Lung (tissue), 11 donors: ENCODE measurements at regions not wholly inside any gene's neighbourhood (a gene's known extent, or its start where the extent isn't known, plus 50 kb on each side); places are given as distances from the start of the nearest gene placed in this dataset.

Experiments
- ATAC-seq: fragments of 200-7000 bp; cut with Tn5 transposase; one replicate; pipeline ENCODE4 v1.9.1; 2020; ENCODE audit warnings: moderate number of reproducible peaks; ENCODE audit not compliant: insufficient read depth, low FRiP score
- DNase-seq, 3 donors: peaks; one replicate each; pipeline ENCODE4 v3.0.0-alpha.2; 2013 to 2017
- H3K27ac ChIP-seq, 2 donors: one replicate each; pipeline ENCODE4 v1.5.1; 2013; ENCODE audit warnings: mild to moderate bottlenecking in 2 of 2, moderate library complexity in 2 of 2, control low read depth in 1 of 2, inconsistent platforms in 1 of 2, low read depth in 1 of 2, low read length in 1 of 2
- H3K27me3 ChIP-seq, 3 donors: one replicate each; pipeline ENCODE4 v1.5.1; 2013; ENCODE audit warnings: low read length in 2 of 3; ENCODE audit not compliant: control insufficient read depth in 3 of 3, insufficient read depth in 3 of 3
- H3K36me3 ChIP-seq, 4 donors: one replicate each; pipeline ENCODE4 v1.5.1; 2013; ENCODE audit warnings: low read length in 4 of 4, mild to moderate bottlenecking in 1 of 4, moderate library complexity in 1 of 4; ENCODE audit not compliant: control insufficient read depth in 4 of 4, insufficient read depth in 4 of 4
- H3K4me1 ChIP-seq, 5 donors: one replicate each; pipeline ENCODE4 v1.5.1; 2013; ENCODE audit warnings: low read length in 5 of 5, mild to moderate bottlenecking in 2 of 5, moderate library complexity in 1 of 5; ENCODE audit not compliant: control insufficient read depth in 5 of 5, insufficient read depth in 5 of 5
- H3K4me3 ChIP-seq: one replicate; pipeline ENCODE4 v1.5.1; 2013; ENCODE audit warnings: mild to moderate bottlenecking, control low read depth, moderate library complexity
- H3K9ac ChIP-seq, 2 donors: one replicate each; pipeline ENCODE4 v1.5.1; 2013; ENCODE audit warnings: low read length in 2 of 2, control low read depth in 1 of 2; ENCODE audit not compliant: insufficient read depth in 1 of 2
- H3K9me3 ChIP-seq, 4 donors: one replicate each; pipeline ENCODE4 v1.5.1; 2013; ENCODE audit warnings: low read length in 3 of 4, mild to moderate bottlenecking in 1 of 4, moderate library complexity in 1 of 4; ENCODE audit not compliant: control insufficient read depth in 4 of 4, insufficient read depth in 3 of 4
- CTCF ChIP-seq: IDR thresholded peaks from 2 replicates; pipeline ENCODE4 v1.5.1; 2012; ENCODE audit warnings: mild to moderate bottlenecking; ENCODE audit errors: control extremely low read depth, extremely low read depth
- WGBS, 2 donors: extraction: QIAGEN DNeasy Blood & Tissue Kit; methylation state at CpG; one replicate each; pipeline ENCODE4 v1.1.7; 2013; 5-methylcytosine and 5-hydroxymethylcytosine counted together
- donor health status: control.
- donor health status: control.
- donor health status: Bipolar disorder and iron deficiency.
- donor health status: healthy.
- donor health status: DM: yes; HTN: yes; CAD: no.

DNA sequence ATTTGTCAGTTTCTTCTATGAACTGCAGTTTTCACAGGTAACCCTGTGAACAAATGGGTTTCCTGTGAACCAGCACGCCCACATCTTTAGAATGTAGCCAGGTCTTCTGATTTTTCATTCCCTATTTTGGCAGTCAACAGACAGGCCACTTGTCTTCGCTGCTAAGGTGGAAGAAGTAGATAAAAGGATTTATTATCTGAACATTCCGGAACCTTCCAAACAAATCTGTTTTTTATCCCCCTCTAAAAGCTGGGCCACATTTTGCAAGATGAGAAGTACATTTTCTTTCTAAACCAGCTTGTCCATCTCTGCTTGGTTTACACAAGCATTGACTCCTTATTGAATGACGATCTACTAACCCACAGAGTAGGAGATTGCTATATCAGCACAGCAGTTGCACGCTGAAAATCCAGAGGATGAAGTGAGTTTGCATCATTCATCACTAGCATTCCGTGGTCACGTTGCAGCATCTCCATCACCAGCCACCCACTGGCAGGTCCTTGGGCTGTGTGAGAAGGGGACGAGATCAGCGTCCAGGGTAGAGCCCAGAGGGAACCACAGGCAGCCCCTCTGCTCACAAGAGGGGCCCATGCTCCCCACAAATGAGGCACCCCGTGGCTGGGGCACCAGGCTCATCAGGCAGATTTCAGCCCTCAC lies 83.5 kb downstream of the TOMM20 start:
- Histone ChIP-seq H3K4me3 (no peak overlapping the region), H3K27ac (no peak overlapping the region), H3K4me1 (peaks cover 0 to 13% (median 5%) of the 10 kb centered on the region in 5 donors), H3K36me3 (no peaks in the 10 kb centered on the region), H3K27me3 (no peaks in the 10 kb centered on the region), H3K9me3 (no peaks in the 10 kb centered on the region), H3K9ac (no peak overlapping the region)
- DNase-seq (no peak), ATAC-seq (no peak)
- 68 to 78% methylated on average over 10 of the region's 10 CpGs for WGBS, 2 donors
- no peak for TF ChIP-seq CTCF

GRCh38 chr1:235043234-235043633 lies 85.4 kb downstream of the TOMM20 start:
- Histone ChIP-seq H3K36me3 (no peaks in the 10 kb centered on the region), H3K4me1 (peaks cover 0 to 11% (median 5%) of the 10 kb centered on the region in 5 donors), H3K9ac (no peak overlapping the region), H3K27ac (no peak overlapping the region), H3K27me3 (no peaks in the 10 kb centered on the region), H3K4me3 (no peak overlapping the region), H3K9me3 (peaks cover 0 to 4% (median 0%) of the 10 kb centered on the region in 4 donors)
- TF ChIP-seq CTCF, result no peak
- no peak for DNase-seq
- 88 to 97% methylated on average over 3 of the region's 3 CpGs for WGBS, 2 donors
- no peak for ATAC-seq

DNA sequence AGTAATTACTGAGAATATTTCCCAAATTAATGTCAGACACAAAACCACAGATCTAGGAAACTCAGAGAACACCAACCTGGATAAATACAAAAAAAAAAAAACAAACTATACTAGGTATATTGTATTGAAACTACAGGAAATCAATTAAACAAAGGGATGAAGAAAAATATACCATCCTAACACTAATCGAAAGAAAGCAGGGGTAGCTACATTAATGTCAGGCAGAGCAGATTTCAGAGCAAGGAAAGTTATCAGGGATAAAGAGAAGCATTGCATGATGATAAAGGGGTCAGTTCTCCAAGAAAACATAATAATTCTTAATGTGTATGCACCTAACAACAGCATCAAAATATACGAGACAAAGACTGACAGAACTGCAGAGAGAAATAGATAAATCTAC lies 89.9 kb downstream of the TOMM20 start:
- Histone ChIP-seq H3K36me3 (no peaks in the 10 kb centered on the region), H3K27ac (no peak overlapping the region), H3K4me3 (no peak overlapping the region), H3K9me3 (peaks cover 0 to 5% (median 0%) of the 10 kb centered on the region in 4 donors), H3K27me3 (no peaks in the 10 kb centered on the region), H3K9ac (no peak overlapping the region), H3K4me1 (no peaks in the 10 kb centered on the region)
- no peak for DNase-seq
- 93 to 94% methylated on average over 2 of the region's 2 CpGs for WGBS, 2 donors
- no peak for TF ChIP-seq CTCF
- ATAC-seq, result no peak

DNA sequence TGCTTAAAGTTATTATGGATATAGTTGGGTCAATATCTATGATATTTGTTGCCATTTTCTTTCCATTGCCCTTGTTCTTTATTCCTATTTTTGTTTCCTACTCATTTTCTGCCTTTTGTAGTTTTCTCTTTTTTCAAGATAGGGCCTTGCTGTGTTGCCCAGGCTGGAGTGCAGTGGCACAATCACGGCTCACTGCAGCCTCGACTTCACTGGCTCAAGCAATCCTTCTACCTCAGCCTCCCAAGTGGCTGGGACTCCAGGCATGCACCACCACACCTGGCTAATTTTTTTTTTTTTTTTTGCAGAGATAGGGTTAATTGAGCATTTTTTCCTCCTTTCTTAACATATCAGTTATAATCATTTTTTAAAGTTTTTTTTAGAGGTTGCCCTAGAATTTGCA lies 92.7 kb downstream of the TOMM20 start:
- Histone ChIP-seq H3K27ac (no peak overlapping the region), H3K4me3 (no peak overlapping the region), H3K9me3 (peaks cover 0 to 5% (median 0%) of the 10 kb centered on the region in 4 donors), H3K36me3 (no peaks in the 10 kb centered on the region), H3K4me1 (no peaks in the 10 kb centered on the region), H3K9ac (no peak overlapping the region), H3K27me3 (no peaks in the 10 kb centered on the region)
- 90 to 97% methylated on average over 2 of the region's 2 CpGs for WGBS, 2 donors
- DNase-seq (no peak), ATAC-seq (no peak)
- TF ChIP-seq CTCF, result no peak
